LHCN-M2 (cell line): ENCODE measurements at regions not wholly inside any gene's neighbourhood (a gene's known extent, or its start where the extent isn't known, plus 50 kb on each side); places are given as distances from the start of the nearest gene placed in this dataset.
"Not testable (repeated sequence)": the region's sequence is repeated elsewhere in the genome, so short reads cannot be mapped to it uniquely, and the experiment has no call there.

ENCODE experiments used
- DNase-seq: peaks from one replicate; pipeline ENCODE4 v3.0.0-alpha.2; 2012; ENCODE audit warnings: low read depth

GRCh38 chr1:147062956-147063355, 109.3 kb downstream of the PRKAB2 start:
- DNase-seq = no peak

- not testable (repeated sequence) for DNase-seq
Measured at GRCh38 chr1:147061880-147062279, 110.4 kb downstream of the PRKAB2 start.

DNA sequence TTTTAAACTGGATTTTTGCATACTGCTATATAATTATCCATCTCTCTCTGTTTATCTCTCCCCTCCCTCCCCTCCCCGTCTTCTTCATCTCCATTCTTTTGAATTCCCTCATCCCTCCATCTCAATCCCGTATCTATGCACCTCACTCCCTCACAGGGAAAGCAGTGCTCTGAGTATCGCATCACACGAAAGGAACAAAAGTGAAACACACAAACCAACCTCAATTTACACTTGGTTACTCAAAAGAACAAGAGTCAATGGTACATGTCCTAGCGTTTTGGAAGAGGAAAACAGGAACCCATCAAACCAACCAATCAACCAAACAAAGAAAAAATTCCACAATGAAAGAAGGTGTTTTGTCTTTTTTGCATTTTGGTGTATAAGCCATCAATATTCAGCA, 115.1 kb downstream of the NBPF12 start:
- DNase-seq = no peak

GRCh38 chr1:147052677-147053076, 114.6 kb downstream of the NBPF12 start:
- DNase-seq = no peak

DNA sequence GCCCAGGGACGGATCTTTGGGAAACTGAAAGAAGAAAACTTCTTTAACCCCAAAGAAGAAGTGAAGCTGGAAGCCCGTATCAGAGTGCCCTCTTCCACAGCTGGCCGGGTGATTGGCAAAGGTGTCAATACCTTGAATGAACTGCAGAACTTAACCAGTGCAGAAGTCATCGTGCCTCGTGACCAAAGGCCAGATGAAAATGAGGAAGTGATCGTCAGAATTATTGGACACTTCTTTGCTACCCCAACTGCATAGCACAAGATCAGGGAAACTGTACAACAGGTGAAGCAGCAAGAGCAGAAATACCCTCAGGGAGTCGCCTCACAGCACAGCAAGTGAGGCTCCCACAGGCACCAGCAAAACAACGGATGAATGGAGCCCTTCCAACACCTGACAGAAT, 114.0 kb downstream of the NBPF12 start:
- no peak for DNase-seq

DNA sequence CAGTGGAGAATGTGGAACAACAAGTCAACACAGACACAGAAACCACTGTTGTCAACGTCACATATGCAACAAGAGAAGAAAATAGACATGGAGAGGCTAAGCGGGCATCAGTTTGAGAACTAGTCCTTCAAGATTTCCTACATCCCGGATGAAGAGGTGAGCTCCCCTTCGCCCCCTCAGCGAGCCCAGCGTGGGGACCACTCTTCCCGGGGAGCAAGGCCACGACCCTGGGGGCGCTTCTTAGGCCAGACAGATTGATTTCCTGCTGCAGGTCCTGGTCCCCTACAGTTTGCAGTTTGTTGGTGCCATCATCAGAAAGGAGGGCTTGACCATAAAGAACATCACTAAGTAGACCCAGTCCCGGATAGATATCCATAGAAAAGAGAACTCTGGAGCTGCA, 113.0 kb downstream of the NBPF12 start:
- DNase-seq = no peak

GRCh38 chr1:147050654-147051053, 112.5 kb downstream of the NBPF12 start:
- DNase-seq = no peak

GRCh38 chr1:147046863-147047394, 108.8 kb downstream of the NBPF12 start:
- not testable (repeated sequence) for DNase-seq

- no peak for DNase-seq
Measured at GRCh38 chr1:147046189-147046862, 108.2 kb downstream of the NBPF12 start.
